ENCODE measurements at regions not wholly inside any gene's neighbourhood (a gene's known extent, or its start where the extent isn't known, plus 50 kb on each side); places are given as distances from the start of the nearest gene placed in this dataset.

GRCh38 chr1:56171670-56172069, 407.7 kb downstream of the PLPP3 start:
- TF ChIP-seq REST (IDR thresholded peaks at IDR 0.05; ENCODE audit: borderline replicate concordance in 1 of 2, low read depth in 1 of 2, low read length in 2 of 2) = no peak
- no peak for TF ChIP-seq CHD2 (IDR thresholded peaks at IDR 0.05; ENCODE audit: low read depth, low read length)
- no peak for TF ChIP-seq CTCF (CRISPR knock-in tag; IDR thresholded peaks at IDR 0.05)
- no peak for TF ChIP-seq ZNF609 (CRISPR knock-in tag; IDR thresholded peaks at IDR 0.05; ENCODE audit: borderline replicate concordance)
- no peak for TF ChIP-seq ZNF335 (CRISPR knock-in tag; IDR thresholded peaks at IDR 0.05)
- no peak for TF ChIP-seq PBX3 (CRISPR knock-in tag; IDR thresholded peaks at IDR 0.05; ENCODE audit: borderline replicate concordance)
